ENCODE measurements at regions not wholly inside any gene's neighbourhood (a gene's known extent, or its start where the extent isn't known, plus 50 kb on each side); places are given as distances from the start of the nearest gene placed in this dataset.

DNA sequence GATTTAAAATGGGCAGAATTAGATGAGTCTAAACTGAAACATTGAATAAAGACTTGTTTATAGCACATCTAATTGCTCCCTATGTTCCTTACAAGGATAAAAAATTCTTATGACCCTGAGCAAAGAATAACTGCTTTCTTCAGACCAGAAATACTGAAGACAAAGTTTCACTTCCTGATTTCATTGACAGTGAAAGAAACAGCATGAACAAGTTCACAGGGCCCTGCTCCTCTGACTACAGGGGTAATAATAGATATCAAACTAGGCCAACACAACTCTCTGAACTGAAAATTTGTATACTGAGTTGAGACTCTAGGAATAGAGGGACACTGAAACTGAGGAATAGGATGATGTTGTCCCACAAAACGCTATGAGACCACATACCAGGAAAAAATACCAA is 1383.3 kb upstream of the CDH2 start:
- FAIRE-seq: no peak
- no peak overlapping the region for H2BK20ac ChIP-seq (ENCODE audit: low read length)
- no peaks in the 10 kb centered on the region for H3K4me1 ChIP-seq (replicated peaks in 1 of 4; ENCODE audit: control insufficient read depth in 3 of 4, insufficient read depth in 4 of 4, low read length in 3 of 4)
- no peaks in the 10 kb centered on the region for H3K9me3 ChIP-seq (ENCODE audit: insufficient read depth in 2 of 2, low read depth in 1 of 2, low read length in 1 of 2)
- H3K79me1 ChIP-seq (ENCODE audit: low read depth, low read length): no peaks in the 10 kb centered on the region
- no peak overlapping the region for H3K14ac ChIP-seq (ENCODE audit: insufficient read length)
- no peak overlapping the region for H3K4ac ChIP-seq (replicated peaks; ENCODE audit: insufficient read length, low read depth, low read length)
- no peak overlapping the region for H2BK5ac ChIP-seq (ENCODE audit: low read depth, low read length)
- H3K18ac ChIP-seq (ENCODE audit: extremely low read depth, low read length): no peak overlapping the region
- H3K9ac ChIP-seq (replicated peaks in 1 of 4; ENCODE audit: extremely low read depth in 1 of 4, low read depth in 3 of 4, low read length in 3 of 4): no peak overlapping the region
- H2AK5ac ChIP-seq (ENCODE audit: low read depth, low read length): no peak overlapping the region
- no peak for DNase-seq (ENCODE audit: low read depth in 1 of 2, low spot score in 2 of 2)
- H2BK120ac ChIP-seq (replicated peaks; ENCODE audit: low read depth, low read length): no peak overlapping the region
- no peak overlapping the region for H2BK15ac ChIP-seq (ENCODE audit: low read length)
- TF ChIP-seq MAFK (IDR thresholded peaks at IDR 0.05; ENCODE audit: low read depth, low read length) (no peak), ZNF274 (IDR thresholded peaks at IDR 0.05; ENCODE audit: borderline replicate concordance, extremely low read depth, low read length) (no peak), CEBPB (IDR thresholded peaks at IDR 0.05; ENCODE audit: low read depth, low read length) (no peak), CHD1 (IDR thresholded peaks at IDR 0.05; ENCODE audit: low read depth, low read length) (no peak), JUN (IDR thresholded peaks at IDR 0.05; ENCODE audit: low read depth, low read length) (no peak), SUZ12 (IDR thresholded peaks at IDR 0.05; ENCODE audit: low read length) (no peak)
- TF ChIP-seq, protein P1, sequence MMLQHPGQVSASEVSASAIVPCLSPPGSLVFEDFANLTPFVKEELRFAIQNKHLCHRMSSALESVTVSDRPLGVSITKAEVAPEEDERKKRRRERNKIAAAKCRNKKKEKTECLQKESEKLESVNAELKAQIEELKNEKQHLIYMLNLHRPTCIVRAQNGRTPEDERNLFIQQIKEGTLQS (IDR thresholded peaks at IDR 0.05; ENCODE audit: insufficient read depth, low read depth, low read length): no peak
- TF ChIP-seq, protein P2, sequence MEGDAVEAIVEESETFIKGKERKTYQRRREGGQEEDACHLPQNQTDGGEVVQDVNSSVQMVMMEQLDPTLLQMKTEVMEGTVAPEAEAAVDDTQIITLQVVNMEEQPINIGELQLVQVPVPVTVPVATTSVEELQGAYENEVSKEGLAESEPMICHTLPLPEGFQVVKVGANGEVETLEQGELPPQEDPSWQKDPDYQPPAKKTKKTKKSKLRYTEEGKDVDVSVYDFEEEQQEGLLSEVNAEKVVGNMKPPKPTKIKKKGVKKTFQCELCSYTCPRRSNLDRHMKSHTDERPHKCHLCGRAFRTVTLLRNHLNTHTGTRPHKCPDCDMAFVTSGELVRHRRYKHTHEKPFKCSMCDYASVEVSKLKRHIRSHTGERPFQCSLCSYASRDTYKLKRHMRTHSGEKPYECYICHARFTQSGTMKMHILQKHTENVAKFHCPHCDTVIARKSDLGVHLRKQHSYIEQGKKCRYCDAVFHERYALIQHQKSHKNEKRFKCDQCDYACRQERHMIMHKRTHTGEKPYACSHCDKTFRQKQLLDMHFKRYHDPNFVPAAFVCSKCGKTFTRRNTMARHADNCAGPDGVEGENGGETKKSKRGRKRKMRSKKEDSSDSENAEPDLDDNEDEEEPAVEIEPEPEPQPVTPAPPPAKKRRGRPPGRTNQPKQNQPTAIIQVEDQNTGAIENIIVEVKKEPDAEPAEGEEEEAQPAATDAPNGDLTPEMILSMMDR (IDR thresholded peaks at IDR 0.05; ENCODE audit: control extremely low read depth in 1 of 3, insufficient read depth in 1 of 3, low read depth in 1 of 3, low read length in 3 of 3): no peak
- 100% methylated on average over 1 of the region's 1 CpG; no CpG with 5 or more reads in 1 of the 2 experiments for WGBS, 2 experiments (ENCODE audit: extremely low coverage in 1 of 2, insufficient coverage in 1 of 2, insufficient read length in 1 of 2, insufficient replicate concordance in 2 of 2, low coverage in 1 of 2, low lambda C conversion rate in 2 of 2, missing lambda C conversion rate in 1 of 2)
- H3K23me2 ChIP-seq (ENCODE audit: low read depth, low read length): no peaks in the 10 kb centered on the region
- POLR2A ChIA-PET (ENCODE audit: partially characterized antibody): no interaction called here
- H3K23ac ChIP-seq (ENCODE audit: insufficient read length): no peak overlapping the region
- H3K4me3 ChIP-seq (ENCODE audit: extremely low read depth in 1 of 4, insufficient read depth in 2 of 4, low read depth in 3 of 4, low read length in 4 of 4): no peak overlapping the region
- H4K5ac ChIP-seq (ENCODE audit: insufficient read length, low read depth, low read length): no peak overlapping the region
- H2BK12ac ChIP-seq (ENCODE audit: low read depth, low read length): no peak overlapping the region
- no peaks in the 10 kb centered on the region for H3K79me2 ChIP-seq (ENCODE audit: control insufficient read depth in 1 of 2, insufficient read depth in 2 of 2, low read length in 2 of 2)
- H3K27me3 ChIP-seq (replicated peaks in 1 of 4; ENCODE audit: control insufficient read depth in 3 of 4, extremely low read depth in 1 of 4, insufficient read depth in 3 of 4, low read length in 3 of 4): no peaks in the 10 kb centered on the region
- no peak overlapping the region for H3K56ac ChIP-seq (replicated peaks; ENCODE audit: insufficient read length, low read depth, low read length)
- no peak overlapping the region for H2AFZ ChIP-seq (ENCODE audit: low read length)
- no peaks in the 10 kb centered on the region for H4K20me1 ChIP-seq (replicated peaks in 1 of 2; ENCODE audit: control insufficient read depth in 1 of 2, insufficient read depth in 2 of 2, low read length in 2 of 2)
- no peak overlapping the region for H4K8ac ChIP-seq (ENCODE audit: extremely low read depth, insufficient read depth, low read length)
- no peaks in the 10 kb centered on the region for H3K36me3 ChIP-seq (ENCODE audit: control insufficient read depth in 2 of 4, insufficient read depth in 4 of 4, low read length in 3 of 4)
- no peak overlapping the region for H3K4me2 ChIP-seq (ENCODE audit: insufficient read depth in 1 of 2, low read depth in 2 of 2, low read length in 2 of 2)
- no peak overlapping the region for H4K91ac ChIP-seq (replicated peaks; ENCODE audit: insufficient read length, low read length)
- CTCF ChIA-PET (ENCODE audit: partially characterized antibody): interaction anchor here (0.6 kb wide), 1 partner anchor 171 kb away, joined by 3 read pairs; no protein-coding TSS in a partner anchor
- no peak overlapping the region for H3K27ac ChIP-seq (ENCODE audit: low read depth, low read length)
